Activated CD4-positive, alpha-beta memory T cell treated with anti-CD3 and anti-CD28 coated beads for 36 hours (primary cell): ENCODE measurements at regions not wholly inside any gene's neighbourhood (a gene's known extent, or its start where the extent isn't known, plus 50 kb on each side); places are given as distances from the start of the nearest gene placed in this dataset.

Experiments
- CTCF ChIA-PET: fragments of 350-600 bp; sonication (Branson Sonifier 250); formaldehyde crosslinking; loops from one replicate; lab custom pipeline; 2021; ENCODE audit warnings: antibody characterized with exemption, inconsistent platforms; lab: Charles Lee
- POLR2A ChIA-PET: fragments of 350-600 bp; sonication (Branson Sonifier 250); formaldehyde crosslinking; loops from one replicate; lab custom pipeline; 2021; ENCODE audit warnings: antibody characterized with exemption; lab: Charles Lee
- DNase-seq: peaks from one replicate; pipeline ENCODE4 v3.0.0-alpha.2; 2020
- H3K27ac Mint-ChIP-seq: one replicate; pipeline ENCODE4 v1.8.0; 2021; ENCODE audit warnings: mixed read lengths
- H3K27me3 Mint-ChIP-seq: one replicate; pipeline ENCODE4 v1.8.0; 2021; ENCODE audit warnings: mixed read lengths
- H3K36me3 Mint-ChIP-seq: one replicate; pipeline ENCODE4 v1.8.0; 2021; ENCODE audit warnings: mixed read lengths
- H3K4me1 Mint-ChIP-seq: one replicate; pipeline ENCODE4 v1.8.0; 2021; ENCODE audit warnings: low read depth, mixed read lengths
- H3K4me3 Mint-ChIP-seq: one replicate; pipeline ENCODE4 v1.8.0; 2021; ENCODE audit warnings: mild to moderate bottlenecking, mixed read lengths
- H3K9me3 Mint-ChIP-seq: one replicate; pipeline ENCODE4 v1.8.0; 2021; ENCODE audit warnings: mixed read lengths
- intact Hi-C: fragments of 100-400 bp; cut with micrococcal nuclease; formaldehyde crosslinking; loops from one replicate; pipeline ENCODE4 v1.15.1; 2023

DNA sequence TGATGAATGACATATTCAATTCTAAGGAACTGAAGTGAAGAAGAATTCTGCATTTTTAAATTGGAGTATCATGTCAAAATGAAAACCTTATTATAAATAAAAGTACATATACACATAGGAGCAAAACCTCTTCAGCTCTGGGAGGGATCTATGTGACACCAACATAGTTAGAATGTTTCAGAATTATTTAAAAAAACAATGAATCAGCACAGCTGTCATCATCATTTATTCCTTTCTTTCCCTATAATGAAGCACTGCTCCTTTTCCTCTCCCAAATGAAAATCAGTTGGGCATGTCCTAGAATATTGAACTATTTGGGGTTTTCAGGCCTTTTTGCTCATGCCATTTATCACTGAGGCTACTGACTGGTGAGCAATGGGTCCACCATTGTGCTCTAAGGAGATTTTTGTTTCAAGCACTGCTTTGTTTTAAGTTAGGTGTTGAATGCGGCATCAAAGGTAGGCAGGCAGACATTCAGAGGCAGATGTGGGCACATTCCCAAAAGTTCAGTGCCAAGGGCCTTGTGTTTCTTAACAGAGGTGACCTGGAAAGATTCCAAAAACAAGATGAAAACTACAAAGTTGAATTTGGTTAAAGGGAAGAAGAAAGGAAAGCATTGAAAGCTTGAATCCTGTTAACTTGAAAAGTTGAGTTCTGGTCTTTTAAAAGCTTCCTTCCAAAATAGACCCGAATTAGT is 126.4 kb upstream of the ADAMTSL1 start:
- POLR2A ChIA-PET = no interaction called here
- H3K4me3 Mint-ChIP-seq = no peak overlapping the region
- intact Hi-C loops = no loop called here
- H3K27me3 Mint-ChIP-seq = no peaks in the 10 kb centered on the region
- no peak for DNase-seq
- no peaks in the 10 kb centered on the region for H3K36me3 Mint-ChIP-seq
- CTCF ChIA-PET = interaction anchor here (0.9 kb wide), 1 partner anchor 92 kb away, joined by 3 read pairs; no protein-coding TSS in a partner anchor
- no peaks in the 10 kb centered on the region for H3K4me1 Mint-ChIP-seq
- no peaks in the 10 kb centered on the region for H3K9me3 Mint-ChIP-seq
- no peak overlapping the region for H3K27ac Mint-ChIP-seq

DNA sequence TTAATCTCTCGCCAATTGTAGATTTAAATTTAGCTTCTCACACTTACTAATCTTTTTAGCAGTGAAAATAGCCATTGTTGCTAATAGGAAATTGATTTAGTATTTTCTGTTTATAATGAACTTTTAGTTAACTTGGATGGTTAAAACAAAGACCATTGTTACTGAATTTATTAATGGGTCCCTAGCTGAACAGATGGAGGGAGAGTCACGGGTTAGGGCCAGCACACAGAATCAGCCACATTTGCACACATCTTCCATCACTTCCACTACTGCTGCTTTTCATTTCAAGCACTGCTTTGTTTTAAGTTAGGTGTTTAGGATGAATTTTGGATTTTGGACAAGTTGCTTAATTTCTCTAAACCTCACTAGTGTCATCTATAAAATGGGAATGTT is 125.9 kb upstream of the ADAMTSL1 start:
- no peaks in the 10 kb centered on the region for H3K4me1 Mint-ChIP-seq
- H3K4me3 Mint-ChIP-seq = no peak overlapping the region
- ChIA-PET POLR2A (no interaction called here), CTCF (interaction anchor here (0.9 kb wide), 1 partner anchor 93 kb away, joined by 3 read pairs; no protein-coding TSS in a partner anchor)
- no peak for DNase-seq
- intact Hi-C loops = no loop called here
- no peaks in the 10 kb centered on the region for H3K9me3 Mint-ChIP-seq
- H3K27me3 Mint-ChIP-seq = no peaks in the 10 kb centered on the region
- no peak overlapping the region for H3K27ac Mint-ChIP-seq
- no peaks in the 10 kb centered on the region for H3K36me3 Mint-ChIP-seq

DNA sequence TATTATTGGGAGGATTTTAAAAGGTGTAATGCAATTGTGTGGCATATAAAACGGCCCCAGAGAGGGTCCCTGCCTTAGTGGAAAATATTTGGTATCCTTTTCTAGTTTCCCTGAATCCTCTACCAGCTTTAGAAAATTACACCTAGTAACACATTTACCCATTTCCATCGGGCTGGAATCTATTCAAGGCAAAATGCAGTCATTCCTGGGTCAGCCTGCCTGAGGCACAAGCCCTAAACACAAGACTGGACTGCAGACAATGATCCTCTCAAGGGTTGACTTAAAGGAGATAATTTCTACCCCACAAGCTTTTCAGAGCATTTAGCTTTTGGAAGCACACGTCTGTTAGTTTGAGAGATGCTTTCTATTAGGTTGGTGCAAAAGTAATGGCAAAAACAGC is 124.4 kb upstream of the ADAMTSL1 start:
- Mint-ChIP-seq H3K9me3 (no peaks in the 10 kb centered on the region), H3K4me1 (no peaks in the 10 kb centered on the region), H3K36me3 (no peaks in the 10 kb centered on the region), H3K27me3 (peaks cover 1% of the 10 kb centered on the region), H3K4me3 (no peak overlapping the region), H3K27ac (no peak overlapping the region)
- POLR2A ChIA-PET = no interaction called here
- intact Hi-C loops = no loop called here
- CTCF ChIA-PET = no interaction called here
- DNase-seq = no peak

DNA sequence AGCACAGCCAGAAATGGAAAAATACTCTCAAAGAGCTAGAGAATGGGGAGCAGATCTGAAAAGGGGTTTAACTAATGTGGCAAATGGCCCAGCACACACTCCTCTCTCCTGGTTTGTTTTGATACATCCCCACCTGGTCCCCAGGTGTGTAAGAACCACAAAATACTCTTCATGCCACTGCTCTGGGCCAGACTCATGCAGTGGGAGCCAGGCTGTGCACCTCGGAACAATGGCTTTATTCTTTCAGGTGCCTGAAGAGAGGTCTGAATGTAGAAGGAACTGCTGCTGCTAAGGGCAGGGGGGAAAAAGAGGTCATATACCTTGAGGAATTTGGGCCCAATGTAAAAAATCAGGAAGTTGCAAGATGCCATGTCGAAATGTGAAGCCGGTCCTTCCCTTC is 123.9 kb upstream of the ADAMTSL1 start:
- Mint-ChIP-seq H3K27me3 (peaks cover 1% of the 10 kb centered on the region), H3K4me1 (no peaks in the 10 kb centered on the region), H3K27ac (no peak overlapping the region), H3K36me3 (no peaks in the 10 kb centered on the region), H3K4me3 (no peak overlapping the region), H3K9me3 (no peaks in the 10 kb centered on the region)
- intact Hi-C loops = no loop called here
- no peak for DNase-seq
- POLR2A ChIA-PET = no interaction called here
- CTCF ChIA-PET = no interaction called here

DNA sequence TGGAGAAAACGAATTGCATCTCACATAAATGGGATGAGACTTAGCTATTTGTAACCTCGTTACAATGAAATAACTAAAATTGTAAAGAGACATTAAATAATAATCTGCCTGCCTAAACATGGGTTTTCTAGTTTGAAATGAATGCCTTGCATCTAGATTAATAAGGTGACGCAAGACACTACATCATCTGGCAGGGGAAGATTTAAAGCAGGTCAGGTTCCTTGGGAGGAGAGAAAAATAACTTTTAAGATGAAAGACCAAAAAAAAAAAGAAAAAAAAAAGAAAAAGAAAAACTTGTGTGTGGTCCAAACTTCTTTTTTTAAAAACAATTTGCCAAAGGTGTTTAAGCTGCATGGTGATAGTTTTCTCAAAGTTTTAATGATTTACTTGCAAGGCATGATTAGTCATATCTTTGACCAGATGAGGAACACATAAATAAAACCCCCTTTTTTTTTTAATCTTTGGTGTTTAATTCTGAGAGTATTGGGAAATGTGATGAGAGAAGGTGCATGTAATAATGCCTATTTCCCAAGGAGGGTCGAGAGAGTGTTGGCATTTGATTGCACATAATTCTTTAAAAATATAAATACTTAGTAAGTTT is 122.9 kb upstream of the ADAMTSL1 start:
- CTCF ChIA-PET = no interaction called here
- DNase-seq = no peak

DNA sequence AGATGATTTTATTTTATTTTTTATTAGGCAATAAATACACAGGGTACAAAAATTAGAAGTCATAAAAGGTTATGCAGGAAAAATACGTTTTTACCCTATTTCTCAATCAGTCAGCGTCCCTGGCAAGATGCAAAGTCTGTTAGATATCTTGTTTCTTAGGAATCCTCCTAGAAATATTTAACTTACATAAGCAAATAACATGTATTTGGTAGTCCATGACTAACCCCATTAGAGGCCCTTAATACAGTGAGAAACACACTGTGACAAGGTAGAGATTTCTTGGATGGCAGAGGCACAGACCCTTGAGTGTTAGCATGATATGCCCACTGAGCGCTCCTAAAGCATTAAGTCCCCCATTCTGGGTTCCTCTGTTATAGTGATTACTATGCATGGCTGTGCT is 121.2 kb upstream of the ADAMTSL1 start:
- no peak overlapping the region for H3K4me3 Mint-ChIP-seq

More for the DNA sequence above, 122.9 kb upstream of the ADAMTSL1 start:
- Mint-ChIP-seq H3K36me3 (no peaks in the 10 kb centered on the region), H3K27ac (no peak overlapping the region), H3K4me1 (no peaks in the 10 kb centered on the region), H3K4me3 (no peak overlapping the region), H3K9me3 (no peaks in the 10 kb centered on the region), H3K27me3 (peaks cover 1% of the 10 kb centered on the region)
- intact Hi-C loops = no loop called here
- POLR2A ChIA-PET = no interaction called here

DNA sequence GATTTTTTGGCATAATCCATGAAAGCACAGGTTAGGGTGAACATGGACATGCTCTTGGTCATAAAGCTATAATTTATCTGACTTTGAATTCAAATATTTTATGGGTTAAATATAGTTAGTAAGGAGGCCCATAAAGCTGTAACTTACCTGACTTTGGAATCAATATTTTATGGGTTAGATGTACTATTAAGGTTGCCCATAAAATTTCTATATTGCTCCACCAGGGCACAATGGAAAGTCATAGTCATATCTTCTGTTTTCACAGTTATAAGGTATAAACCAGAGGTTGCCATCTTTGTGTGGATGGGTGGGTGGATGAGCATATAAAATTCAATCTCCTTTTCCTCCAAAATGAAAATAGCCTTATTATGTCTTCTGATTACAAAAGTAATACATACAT is 120.5 kb upstream of the ADAMTSL1 start:
- Mint-ChIP-seq H3K36me3 (no peaks in the 10 kb centered on the region), H3K4me3 (no peak overlapping the region), H3K27ac (no peak overlapping the region), H3K9me3 (no peaks in the 10 kb centered on the region), H3K27me3 (peaks cover 1% of the 10 kb centered on the region), H3K4me1 (no peaks in the 10 kb centered on the region)
- intact Hi-C loops = no loop called here
- CTCF ChIA-PET = no interaction called here
- POLR2A ChIA-PET = no interaction called here
- no peak for DNase-seq

More for the DNA sequence above, 121.2 kb upstream of the ADAMTSL1 start:
- Mint-ChIP-seq H3K36me3 (no peaks in the 10 kb centered on the region), H3K27ac (no peak overlapping the region), H3K4me1 (no peaks in the 10 kb centered on the region), H3K27me3 (peaks cover 1% of the 10 kb centered on the region), H3K9me3 (no peaks in the 10 kb centered on the region)
- intact Hi-C loops = no loop called here
- CTCF ChIA-PET = no interaction called here
- POLR2A ChIA-PET = no interaction called here
- no peak for DNase-seq

DNA sequence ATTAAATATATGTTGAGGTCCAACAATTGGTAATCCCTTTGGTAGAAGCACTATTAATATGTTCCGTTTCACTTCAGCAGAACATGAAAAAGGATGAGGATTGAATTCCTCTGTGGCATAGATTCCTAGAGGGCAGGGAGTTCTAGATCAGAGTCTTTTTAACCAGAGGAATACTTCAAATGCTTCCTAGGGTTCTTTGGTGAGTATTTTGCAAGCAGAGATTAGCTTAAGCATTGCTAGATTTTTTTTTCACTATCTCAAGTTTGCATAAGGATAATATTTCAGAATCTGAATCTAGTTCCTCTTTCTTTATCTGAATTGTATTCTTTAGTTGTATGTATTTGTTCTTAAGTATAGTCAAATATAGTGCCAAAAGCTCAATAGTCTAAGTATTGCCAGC is 116.6 kb upstream of the ADAMTSL1 start:
- no peaks in the 10 kb centered on the region for H3K9me3 Mint-ChIP-seq
- H3K36me3 Mint-ChIP-seq = no peaks in the 10 kb centered on the region
- no peak overlapping the region for H3K4me3 Mint-ChIP-seq
- intact Hi-C loops = no loop called here
- ChIA-PET POLR2A (no interaction called here), CTCF (interaction anchor here (0.6 kb wide), 1 partner anchor 40 kb away, joined by 3 read pairs; no protein-coding TSS in a partner anchor)
- H3K27ac Mint-ChIP-seq = no peak overlapping the region
- DNase-seq = no peak
- H3K27me3 Mint-ChIP-seq = peaks cover 1% of the 10 kb centered on the region
- H3K4me1 Mint-ChIP-seq = no peaks in the 10 kb centered on the region

DNA sequence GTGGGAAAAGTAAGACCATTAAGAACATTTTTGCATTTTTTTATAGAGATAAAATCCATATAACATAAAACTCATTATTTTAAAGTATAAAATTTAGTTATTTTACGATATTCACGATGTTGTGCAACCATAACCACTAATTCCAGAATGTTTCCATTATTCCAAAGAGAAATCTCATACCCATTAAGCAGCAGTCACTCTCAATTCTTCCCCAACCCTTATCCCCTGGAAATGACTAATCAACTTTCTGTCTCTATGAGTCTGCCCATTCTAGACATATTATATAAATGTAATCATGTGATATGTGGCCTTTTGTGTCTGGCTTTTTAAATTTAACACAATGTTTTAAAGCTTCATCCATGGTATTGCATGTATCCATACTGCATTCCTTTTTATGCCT is 115.6 kb upstream of the ADAMTSL1 start:
- no peaks in the 10 kb centered on the region for H3K4me1 Mint-ChIP-seq
- no peak for DNase-seq
- CTCF ChIA-PET = no interaction called here
- peaks cover 1% of the 10 kb centered on the region for H3K27me3 Mint-ChIP-seq
- H3K9me3 Mint-ChIP-seq = no peaks in the 10 kb centered on the region
- no peak overlapping the region for H3K4me3 Mint-ChIP-seq
- intact Hi-C loops = no loop called here
- no peak overlapping the region for H3K27ac Mint-ChIP-seq
- no peaks in the 10 kb centered on the region for H3K36me3 Mint-ChIP-seq
- POLR2A ChIA-PET = no interaction called here

DNA sequence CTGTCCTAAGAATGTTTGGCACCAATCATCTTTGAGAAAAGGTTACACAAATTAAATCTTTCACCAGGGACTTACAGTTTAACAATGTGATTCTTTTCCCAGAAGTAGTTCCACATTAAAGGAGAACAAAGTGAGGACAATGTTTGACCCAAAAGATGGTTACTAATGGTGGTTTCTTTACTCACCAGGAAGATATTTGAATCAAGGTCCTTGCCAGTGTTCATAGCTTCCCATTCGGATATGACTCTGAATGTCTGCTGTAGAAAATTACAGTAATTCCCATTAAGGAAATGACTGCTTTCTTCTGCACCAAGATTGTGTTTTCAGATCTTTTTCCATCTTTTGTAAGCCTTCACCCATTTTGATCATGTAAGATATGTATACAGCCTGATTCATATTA is 114.6 kb upstream of the ADAMTSL1 start:
- intact Hi-C loops = no loop called here
- Mint-ChIP-seq H3K4me1 (no peaks in the 10 kb centered on the region), H3K27me3 (peaks cover 1% of the 10 kb centered on the region), H3K4me3 (no peak overlapping the region), H3K36me3 (no peaks in the 10 kb centered on the region), H3K9me3 (no peaks in the 10 kb centered on the region), H3K27ac (no peak overlapping the region)
- POLR2A ChIA-PET = no interaction called here
- CTCF ChIA-PET = no interaction called here
- DNase-seq = no peak

DNA sequence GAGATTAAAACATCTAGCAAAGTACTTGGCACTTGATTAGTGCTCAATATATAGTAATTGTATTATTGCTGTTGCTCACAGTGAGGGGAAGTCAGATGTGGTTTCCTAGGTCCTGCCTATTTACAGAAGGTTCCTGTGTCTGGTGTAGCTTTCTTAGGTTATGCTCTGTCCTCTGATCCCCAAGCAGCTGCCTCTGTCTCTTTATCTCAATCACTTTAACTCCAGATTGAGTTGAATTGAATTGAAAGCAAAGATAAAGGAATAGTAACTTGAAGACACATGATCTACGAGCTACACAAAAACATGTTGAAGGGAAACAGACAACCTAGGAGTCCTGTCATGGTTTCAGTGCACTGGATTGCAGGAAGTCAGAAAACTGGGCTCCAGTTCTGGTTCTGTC is 113.9 kb upstream of the ADAMTSL1 start:
- H3K4me3 Mint-ChIP-seq = no peak overlapping the region
- intact Hi-C loops = no loop called here
- DNase-seq = no peak
- H3K36me3 Mint-ChIP-seq = no peaks in the 10 kb centered on the region
- ChIA-PET POLR2A (no interaction called here), CTCF (interaction anchor here (0.6 kb wide), 1 partner anchor 105 kb away, joined by 3 read pairs; no protein-coding TSS in a partner anchor)
- H3K27ac Mint-ChIP-seq = no peak overlapping the region
- H3K9me3 Mint-ChIP-seq = no peaks in the 10 kb centered on the region
- no peaks in the 10 kb centered on the region for H3K4me1 Mint-ChIP-seq
- no peaks in the 10 kb centered on the region for H3K27me3 Mint-ChIP-seq

DNA sequence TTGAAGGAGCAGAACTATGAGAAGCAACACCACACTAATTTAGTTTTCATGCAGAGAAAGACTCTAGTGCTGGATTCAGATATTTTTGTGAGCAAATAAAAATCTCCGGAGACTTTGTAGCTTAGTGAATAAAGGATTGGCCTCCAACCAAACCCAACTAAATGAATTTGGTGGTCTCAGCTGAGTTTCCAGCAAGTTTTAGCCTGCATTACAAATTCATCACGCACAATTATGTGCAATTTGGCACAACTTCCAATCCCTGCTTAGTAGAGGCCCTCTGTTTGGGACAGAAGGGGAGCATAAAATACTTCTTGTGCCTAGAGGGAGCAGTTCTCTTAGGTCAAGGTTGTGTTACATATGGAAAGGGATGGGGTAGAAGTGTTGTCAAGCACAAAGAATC is 112.3 kb upstream of the ADAMTSL1 start:
- intact Hi-C loops = no loop called here
- no peak overlapping the region for H3K27ac Mint-ChIP-seq
- CTCF ChIA-PET = no interaction called here
- H3K27me3 Mint-ChIP-seq = no peaks in the 10 kb centered on the region
- no peaks in the 10 kb centered on the region for H3K4me1 Mint-ChIP-seq
- POLR2A ChIA-PET = no interaction called here
- no peak for DNase-seq
- no peaks in the 10 kb centered on the region for H3K9me3 Mint-ChIP-seq
- H3K4me3 Mint-ChIP-seq = no peak overlapping the region
- no peaks in the 10 kb centered on the region for H3K36me3 Mint-ChIP-seq

DNA sequence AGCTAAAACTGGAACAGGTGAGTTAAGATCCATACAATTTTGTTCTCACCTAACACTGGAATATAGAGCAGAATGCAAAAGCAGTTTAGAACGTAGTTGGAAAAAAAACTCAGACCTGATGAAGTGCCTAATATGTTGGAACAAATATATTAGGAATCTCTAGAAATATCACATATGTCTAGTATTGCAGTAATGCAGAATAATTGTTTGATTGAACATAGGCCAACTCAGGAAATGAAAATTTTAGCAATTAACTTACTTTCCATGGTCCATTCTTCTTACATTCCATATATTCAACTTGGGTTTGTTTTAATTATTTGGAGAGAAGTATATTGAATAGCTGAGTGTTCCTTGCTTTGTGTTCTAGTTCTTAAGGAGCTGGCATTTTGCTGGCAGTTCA is 111.8 kb upstream of the ADAMTSL1 start:
- Mint-ChIP-seq H3K4me1 (no peaks in the 10 kb centered on the region), H3K27ac (no peak overlapping the region), H3K4me3 (no peak overlapping the region), H3K27me3 (no peaks in the 10 kb centered on the region), H3K36me3 (no peaks in the 10 kb centered on the region), H3K9me3 (no peaks in the 10 kb centered on the region)
- ChIA-PET POLR2A (no interaction called here), CTCF (no interaction called here)
- intact Hi-C loops = no loop called here
- DNase-seq = no peak
